ENCODE measurements at regions not wholly inside any gene's neighbourhood (a gene's known extent, or its start where the extent isn't known, plus 50 kb on each side); places are given as distances from the start of the nearest gene placed in this dataset.

- DNase-seq, result no peak
These were observed 350.4 kb downstream of the BMP4 start for GRCh38 chr14:53606203-53606602.

DNA sequence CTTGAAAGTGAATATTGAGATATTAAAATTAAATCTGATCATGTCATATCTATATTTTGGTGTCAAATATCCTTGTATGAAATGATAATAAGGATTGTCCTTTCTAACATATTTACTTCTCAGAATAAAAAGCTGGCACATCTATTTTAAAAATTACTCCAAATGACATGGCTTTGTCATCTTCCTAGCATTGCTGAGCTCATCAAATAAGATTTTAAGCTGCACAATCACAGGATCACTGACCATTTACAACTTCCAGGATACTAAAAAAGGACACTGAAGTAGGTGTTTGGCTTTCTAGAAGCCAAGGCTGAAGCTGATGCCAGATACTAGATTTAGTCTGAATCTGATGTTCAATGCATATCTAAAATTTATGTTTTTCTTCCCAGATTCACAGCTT, 351.1 kb downstream of the BMP4 start:
- DNase-seq, result no peak

DNA sequence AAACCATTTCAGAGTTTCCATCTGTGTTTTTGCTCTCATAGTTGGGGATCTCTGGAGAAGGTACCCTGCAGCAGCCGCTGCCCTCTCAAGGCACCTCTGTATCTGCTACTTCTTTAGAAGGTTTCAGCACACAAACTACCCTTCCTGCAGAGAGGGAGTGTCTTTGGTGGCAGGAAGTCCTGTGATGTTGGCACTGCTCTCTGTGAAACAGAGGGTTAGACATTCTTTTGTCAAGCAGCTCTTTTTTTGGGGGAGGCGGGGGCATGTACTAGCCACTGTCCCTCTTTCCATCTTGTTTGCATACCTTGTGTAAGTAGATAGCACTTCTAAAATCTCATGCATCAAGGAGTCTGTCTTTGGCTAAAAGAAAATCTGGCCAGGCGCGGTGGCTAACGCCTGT, 352.6 kb downstream of the BMP4 start:
- DNase-seq, result no peak

DNA sequence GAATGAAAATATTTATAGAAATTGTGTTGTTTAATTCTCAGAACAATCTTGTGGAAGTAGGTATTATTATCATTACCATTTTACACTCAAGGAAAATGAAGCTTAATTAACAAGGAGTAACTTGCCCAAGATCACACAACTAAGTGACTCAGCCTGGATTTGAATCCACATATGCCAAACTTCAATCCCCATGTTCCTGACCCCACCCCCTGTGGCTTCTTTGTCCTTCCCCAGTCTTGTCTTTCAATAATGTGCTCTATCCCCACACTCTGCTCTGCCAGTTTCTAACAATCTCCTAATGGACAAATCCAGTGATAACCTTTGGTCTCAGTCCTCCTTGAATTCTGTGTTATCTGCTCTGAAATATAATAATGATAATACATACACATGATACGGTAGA, 355.2 kb downstream of the BMP4 start:
- DNase-seq, result no peak

GRCh38 chr14:53599221-53599945, 357.2 kb downstream of the BMP4 start:
- DNase-seq, result no peak

- no peak for DNase-seq
These were observed 359.6 kb downstream of the BMP4 start for GRCh38 chr14:53596853-53597525.

DNA sequence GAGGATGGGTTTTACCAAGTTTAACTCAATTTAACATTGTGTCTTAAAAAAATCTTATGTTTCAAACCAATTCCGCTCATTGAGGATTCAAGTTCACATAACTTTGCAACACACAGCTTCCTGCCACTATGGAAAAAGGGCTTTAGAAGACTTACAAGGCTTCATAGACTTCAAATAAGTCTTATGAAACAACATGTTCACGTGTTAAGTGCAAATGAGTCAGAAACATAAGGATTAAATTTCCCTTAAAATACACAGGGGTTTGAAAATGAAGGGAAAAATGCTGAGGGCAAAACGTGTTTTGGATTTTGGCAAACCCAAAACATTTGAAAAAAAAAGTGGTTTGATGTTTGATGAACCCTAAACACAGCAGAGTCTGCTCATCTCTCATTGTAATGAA, 364.8 kb downstream of the BMP4 start:
- peak; percentile 14 for DNase-seq

DNA sequence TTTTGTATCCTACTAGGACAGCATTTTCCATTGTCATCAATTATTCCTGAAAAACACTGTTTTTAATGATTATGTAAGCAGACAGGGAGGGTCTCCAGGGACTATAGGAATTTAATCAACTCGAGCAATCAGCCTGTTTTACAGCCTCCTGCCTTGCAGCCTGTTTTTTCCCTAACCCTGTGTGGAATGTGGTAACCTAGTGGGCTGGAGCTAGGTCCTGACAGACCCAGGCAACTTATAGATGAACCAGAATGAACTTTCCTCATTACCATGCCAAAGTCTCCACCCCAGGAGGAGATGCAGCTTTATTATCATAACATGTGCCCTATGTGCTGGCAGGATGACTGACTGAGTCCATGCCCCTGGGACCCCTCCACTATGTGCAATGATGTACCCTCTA, 375.1 kb downstream of the BMP4 start:
- DNase-seq, result no peak

- DNase-seq, result no peak
These were observed 384.8 kb downstream of the BMP4 start for GRCh38 chr14:53571641-53572328.

GRCh38 chr14:53570411-53571387, 385.9 kb downstream of the BMP4 start:
- DNase-seq, result no peak

- DNase-seq, result no peak
These were observed 387.2 kb downstream of the BMP4 start for GRCh38 chr14:53569446-53569845.

- DNase-seq, result no peak
These were observed 389.3 kb downstream of the BMP4 start for GRCh38 chr14:53567236-53567780.

DNA sequence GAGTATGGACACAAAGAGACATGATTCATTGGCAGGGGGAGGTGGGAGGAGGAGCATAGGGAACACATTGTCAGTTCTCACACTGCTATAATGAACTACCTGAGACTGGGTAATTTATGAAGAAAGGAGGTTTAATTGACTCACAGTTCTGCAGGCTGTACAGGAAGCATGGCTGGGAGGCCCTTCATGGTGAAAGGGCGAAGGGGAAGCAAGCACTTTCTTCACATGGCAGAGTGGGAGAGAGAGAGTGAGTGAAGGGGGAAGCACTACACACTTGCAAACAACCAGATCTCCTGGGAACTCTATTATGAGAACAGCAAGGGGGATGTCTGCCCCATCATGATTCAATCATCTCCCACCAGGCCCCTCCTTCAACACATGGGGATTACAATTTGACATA, 391.8 kb downstream of the BMP4 start:
- no peak for DNase-seq

DNA sequence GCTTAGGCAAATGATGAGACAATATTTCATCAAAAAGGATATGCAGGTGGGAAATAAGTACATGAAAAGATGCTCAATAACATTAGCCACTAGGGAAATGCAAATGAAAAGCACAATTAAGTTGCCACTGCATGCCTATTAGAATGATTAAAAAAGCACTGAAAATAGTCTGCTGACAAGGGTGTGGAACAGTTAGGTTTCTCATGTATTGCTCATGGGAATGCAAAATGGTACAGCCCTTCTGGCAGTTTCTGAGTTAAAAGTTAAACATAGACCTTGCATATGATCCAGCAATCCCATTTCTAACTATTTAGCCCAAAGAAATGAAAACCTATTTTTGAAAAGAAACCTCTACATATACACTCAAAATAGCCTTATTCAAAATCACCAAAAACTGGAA, 393.0 kb downstream of the BMP4 start:
- DNase-seq, result no peak

DNA sequence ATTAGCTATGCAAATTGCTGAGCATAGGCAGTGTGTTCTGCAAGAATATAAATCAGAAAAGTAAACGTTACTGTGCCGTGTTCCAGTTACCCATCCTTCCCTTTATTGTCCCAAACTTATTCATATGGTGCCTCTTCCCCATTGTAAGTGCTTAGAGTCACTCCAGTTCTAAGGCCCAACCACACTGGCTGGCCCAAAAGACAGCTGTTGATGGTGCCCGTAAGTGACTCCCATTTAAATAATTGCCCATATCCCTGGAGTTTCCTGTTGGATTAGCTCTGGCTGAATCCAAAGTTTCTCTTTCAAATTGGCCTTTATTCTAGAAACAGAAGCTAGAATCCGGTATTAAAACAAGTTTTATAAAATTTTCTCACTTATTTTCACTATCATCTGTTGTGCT, 400.1 kb upstream of the DDHD1 start:
- no peak for DNase-seq

DNA sequence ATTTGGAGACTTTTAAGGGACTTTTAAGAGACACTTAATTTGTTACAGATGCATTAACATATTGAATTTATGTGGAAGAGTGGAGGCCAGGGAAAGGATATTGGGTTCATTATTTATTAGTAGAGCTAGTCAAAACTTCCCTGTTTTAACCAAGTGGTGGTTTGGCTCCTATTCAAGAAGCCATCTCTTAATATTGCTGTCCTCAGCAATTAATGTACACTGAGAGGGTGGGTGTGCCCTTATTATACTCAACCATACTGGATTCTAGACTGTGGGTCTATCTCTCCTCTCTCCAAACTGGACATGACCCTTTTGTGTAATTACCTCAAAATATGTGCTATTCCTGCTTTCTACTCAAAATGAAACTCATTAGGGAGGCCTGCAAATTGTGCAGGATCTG, 398.7 kb upstream of the DDHD1 start:
- DNase-seq, result no peak

DNA sequence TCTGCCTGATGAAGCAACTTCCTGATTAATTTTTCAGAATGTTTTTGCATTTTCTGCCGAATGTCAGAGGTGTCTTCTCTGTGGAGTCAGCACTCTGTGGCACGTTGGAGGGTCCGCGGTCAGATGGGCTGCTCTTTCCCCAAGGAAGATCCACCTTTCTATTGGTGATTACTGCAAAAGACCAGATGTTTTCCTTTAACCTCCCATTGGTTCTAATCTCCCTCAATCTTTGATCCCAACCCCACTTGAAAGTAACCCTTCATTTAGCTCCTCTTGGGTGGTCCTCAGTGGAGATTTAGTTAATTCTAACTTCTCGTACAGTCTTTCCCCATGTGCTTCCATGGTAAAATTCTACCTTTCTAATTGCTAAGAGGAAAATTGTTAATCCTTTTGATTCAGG, 397.7 kb upstream of the DDHD1 start:
- DNase-seq, result no peak

GRCh38 chr14:53549956-53550355, 396.8 kb upstream of the DDHD1 start:
- DNase-seq, result no peak

- no peak for DNase-seq
These were observed 394.5 kb upstream of the DDHD1 start for GRCh38 chr14:53547593-53547992.

DNA sequence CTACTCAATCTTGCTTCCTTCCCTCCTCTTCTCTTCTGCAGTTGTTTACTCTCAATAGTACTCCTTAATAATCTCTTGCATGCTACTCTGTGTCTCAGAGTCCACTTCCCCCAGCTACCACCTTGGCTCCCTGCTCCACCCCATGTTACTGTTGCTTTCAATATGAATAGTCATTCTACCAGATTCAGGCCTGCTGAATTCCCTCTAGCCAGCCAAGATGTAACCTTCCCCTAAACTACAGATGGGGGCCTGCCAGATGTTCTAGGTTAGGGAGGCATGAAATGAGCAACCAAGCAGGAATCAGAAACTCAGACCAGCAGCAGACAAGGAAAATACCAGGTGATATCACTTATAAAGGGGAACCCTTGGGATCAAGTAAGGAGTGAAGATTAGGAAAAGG, 392.1 kb upstream of the DDHD1 start:
- no peak for DNase-seq

GRCh38 chr14:53542732-53543131, 389.6 kb upstream of the DDHD1 start:
- DNase-seq, result peak; percentile 83

- no peak for DNase-seq
These were observed 388.3 kb upstream of the DDHD1 start for GRCh38 chr14:53541411-53541810.

Data from fibroblast of upper back skin (primary cell).